OCI-LY1 (cell line): ENCODE measurements at regions not wholly inside any gene's neighbourhood (a gene's known extent, or its start where the extent isn't known, plus 50 kb on each side); places are given as distances from the start of the nearest gene placed in this dataset.

Experiments
- CTCF ChIP-seq: fragments of 200-600 bp; sonication (generic), shearing (Covaris generic); IDR thresholded peaks from 2 replicates; pipeline ENCODE4 v1.5.1; 2017; ENCODE audit warnings: mild to moderate bottlenecking, antibody characterized with exemption, low read length, moderate library complexity, mixed read lengths
- EZH2 ChIP-seq: fragments of 200-600 bp; sonication (generic), shearing (Covaris generic); IDR thresholded peaks from 2 replicates; pipeline ENCODE4 v1.8.0; 2017; ENCODE audit warnings: borderline replicate concordance, mixed run types, mild to moderate bottlenecking, antibody characterized with exemption, low read length, moderate library complexity, mixed read lengths

GRCh38 chr4:11480683-11481082, 52.0 kb upstream of the HS3ST1 start:
- TF ChIP-seq CTCF, result no peak
- no peak for TF ChIP-seq EZH2
